ENCODE measurements at regions not wholly inside any gene's neighbourhood (a gene's known extent, or its start where the extent isn't known, plus 50 kb on each side); places are given as distances from the start of the nearest gene placed in this dataset.

- Histone ChIP-seq H3K4me2 (replicated peaks; ENCODE audit: extremely low read depth, low read length, poor library complexity, severe bottlenecking) (no peak overlapping the region), H3K27ac (ENCODE audit: low read depth in 1 of 2, low read length in 2 of 2) (no peak overlapping the region), H3K36me3 (replicated peaks in 1 of 2; ENCODE audit: control insufficient read depth in 1 of 2, insufficient read depth in 2 of 2, low read length in 2 of 2) (no peaks in the 10 kb centered on the region), H3K79me2 (ENCODE audit: insufficient read depth, low read length) (no peaks in the 10 kb centered on the region), H4K20me1 (ENCODE audit: insufficient read depth, low read length) (no peaks in the 10 kb centered on the region), H3K4me1 (ENCODE audit: control insufficient read depth in 1 of 2, insufficient read depth in 2 of 2, low read length in 2 of 2) (no peaks in the 10 kb centered on the region), H3K4me3 (replicated peaks in 1 of 3; ENCODE audit: low read depth in 2 of 3, low read length in 3 of 3) (no peak overlapping the region), H3K27me3 (ENCODE audit: control insufficient read depth in 2 of 2, insufficient read depth in 2 of 2, low read length in 2 of 2) (no peaks in the 10 kb centered on the region), H2AFZ (ENCODE audit: insufficient read depth, low read depth, low read length, poor library complexity, severe bottlenecking) (no peak overlapping the region), H3K9ac (ENCODE audit: insufficient read depth, low read length, poor library complexity, severe bottlenecking) (no peak overlapping the region), H3K9me3 (replicated peaks in 1 of 2; ENCODE audit: control insufficient read depth in 1 of 2, insufficient read depth in 1 of 2, low read length in 2 of 2) (no peaks in the 10 kb centered on the region)
- intact Hi-C loops (cut with micrococcal nuclease) = no loop called here
- Mint-ChIP-seq H3K4me1 (no peaks in the 10 kb centered on the region), H3K9me3 (peaks cover 2 to 13% (median 3%) of the 10 kb centered on the region in 7 donors), H3K27me3 (ENCODE audit: low read depth in 3 of 3) (peaks cover 2 to 4% (median 2%) of the 10 kb centered on the region in 3 donors), H3K36me3 (no peaks in the 10 kb centered on the region), H3K27ac (no peak overlapping the region), H3K4me3 (no peak overlapping the region)
- no CpG with 5 or more reads among the region's 3 CpGs for WGBS (ENCODE audit: insufficient coverage)
- TF ChIP-seq CTCF (IDR thresholded peaks at IDR 0.05) = no peak
- no peak for DNase-seq
Measured at GRCh38 chr20:52481443-52481842, 289.9 kb upstream of the ZFP64 start.

- no peaks in the 10 kb centered on the region for H3K79me2 ChIP-seq (ENCODE audit: insufficient read depth, low read length)
- H3K27ac ChIP-seq (ENCODE audit: low read depth in 1 of 2, low read length in 2 of 2) = no peak overlapping the region
- no peaks in the 10 kb centered on the region for H3K27me3 ChIP-seq (ENCODE audit: control insufficient read depth in 2 of 2, insufficient read depth in 2 of 2, low read length in 2 of 2)
- H3K36me3 Mint-ChIP-seq = no peaks in the 10 kb centered on the region
- no peaks in the 10 kb centered on the region for H3K4me1 Mint-ChIP-seq
- no peak overlapping the region for H3K27ac Mint-ChIP-seq
- no peak overlapping the region for H3K4me3 Mint-ChIP-seq
- no peaks in the 10 kb centered on the region for H3K4me1 ChIP-seq (ENCODE audit: control insufficient read depth in 1 of 2, insufficient read depth in 2 of 2, low read length in 2 of 2)
- 83% methylated on average over 5 of the region's 9 CpGs for WGBS (ENCODE audit: insufficient coverage)
- DNase-seq = no peak
- H3K9ac ChIP-seq (ENCODE audit: insufficient read depth, low read length, poor library complexity, severe bottlenecking) = no peak overlapping the region
- TF ChIP-seq CTCF (IDR thresholded peaks at IDR 0.05) = no peak
- peaks cover 0 to 15% (median 2%) of the 10 kb centered on the region in 7 donors for H3K9me3 Mint-ChIP-seq
- H3K4me3 ChIP-seq (replicated peaks in 1 of 3; ENCODE audit: low read depth in 2 of 3, low read length in 3 of 3) = no peak overlapping the region
- no peak overlapping the region for H3K4me2 ChIP-seq (replicated peaks; ENCODE audit: extremely low read depth, low read length, poor library complexity, severe bottlenecking)
- H4K20me1 ChIP-seq (ENCODE audit: insufficient read depth, low read length) = no peaks in the 10 kb centered on the region
- no peak overlapping the region for H2AFZ ChIP-seq (ENCODE audit: insufficient read depth, low read depth, low read length, poor library complexity, severe bottlenecking)
- intact Hi-C loops (cut with micrococcal nuclease) = no loop called here
- H3K27me3 Mint-ChIP-seq (ENCODE audit: low read depth in 3 of 3) = peaks cover 0 to 5% (median 2%) of the 10 kb centered on the region in 3 donors
- H3K36me3 ChIP-seq (replicated peaks in 1 of 2; ENCODE audit: control insufficient read depth in 1 of 2, insufficient read depth in 2 of 2, low read length in 2 of 2) = no peaks in the 10 kb centered on the region
- no peaks in the 10 kb centered on the region for H3K9me3 ChIP-seq (replicated peaks in 1 of 2; ENCODE audit: control insufficient read depth in 1 of 2, insufficient read depth in 1 of 2, low read length in 2 of 2)
Measured at GRCh38 chr20:52476074-52476750, 284.6 kb upstream of the ZFP64 start.

Measured in CD14-positive monocyte (primary cell).